ENCODE measurements at regions not wholly inside any gene's neighbourhood (a gene's known extent, or its start where the extent isn't known, plus 50 kb on each side); places are given as distances from the start of the nearest gene placed in this dataset.

GRCh38 chr18:76725445-76725844 is 96.9 kb upstream of the ZNF236 start:
- Histone ChIP-seq H3K4me1 (ENCODE audit: insufficient read depth) (no peaks in the 10 kb centered on the region), H3K4me3 (no peak overlapping the region), H3K9me3 (no peaks in the 10 kb centered on the region), H3K27me3 (no peaks in the 10 kb centered on the region), H3K27ac (no peak overlapping the region), H3K36me3 (no peaks in the 10 kb centered on the region)
- WGBS, 3 donors: 20 to 39% (median 38%) methylated on average over 2 of the region's 2 CpGs
- intact Hi-C loops (cut with DNase I): no loop called here
- TF ChIP-seq EP300 (IDR thresholded peaks at IDR 0.05) (no peak), POLR2A (IDR thresholded peaks at IDR 0.05) (no peak), CTCF (IDR thresholded peaks at IDR 0.05) (no peak)
- no peak for DNase-seq

GRCh38 chr18:76722224-76723061 is 99.9 kb upstream of the ZNF236 start:
- Histone ChIP-seq H3K9me3 (no peaks in the 10 kb centered on the region), H3K4me1 (ENCODE audit: insufficient read depth) (no peaks in the 10 kb centered on the region), H3K27ac (no peak overlapping the region), H3K4me3 (no peak overlapping the region), H3K27me3 (no peaks in the 10 kb centered on the region), H3K36me3 (no peaks in the 10 kb centered on the region)
- no peak for DNase-seq
- TF ChIP-seq EP300 (IDR thresholded peaks at IDR 0.05) (no peak), POLR2A (IDR thresholded peaks at IDR 0.05) (no peak), CTCF (IDR thresholded peaks at IDR 0.05) (no peak)
- 92 to 93% (median 92%) methylated on average over 14 of the region's 14 CpGs for WGBS, 3 donors
- intact Hi-C loops (cut with DNase I): no loop called here

GRCh38 chr18:76721207-76721996 is 101.0 kb upstream of the ZNF236 start:
- Histone ChIP-seq H3K27ac (no peak overlapping the region), H3K36me3 (no peaks in the 10 kb centered on the region), H3K4me1 (ENCODE audit: insufficient read depth) (no peaks in the 10 kb centered on the region), H3K9me3 (no peaks in the 10 kb centered on the region), H3K27me3 (no peaks in the 10 kb centered on the region), H3K4me3 (no peak overlapping the region)
- intact Hi-C loops (cut with DNase I): no loop called here
- no peak for DNase-seq
- WGBS, 3 donors: 87 to 90% (median 89%) methylated on average over 9 of the region's 9 CpGs
- TF ChIP-seq CTCF (IDR thresholded peaks at IDR 0.05): no peak
- TF ChIP-seq EP300 (IDR thresholded peaks at IDR 0.05): no peak
- TF ChIP-seq POLR2A (IDR thresholded peaks at IDR 0.05): no peak

- intact Hi-C loops (cut with DNase I): no loop called here
These were observed 101.7 kb upstream of the ZNF236 start for GRCh38 chr18:76720683-76721082.

More at GRCh38 chr18:76720683-76721082, 101.7 kb upstream of the ZNF236 start:
- Histone ChIP-seq H3K4me3 (no peak overlapping the region), H3K4me1 (ENCODE audit: insufficient read depth) (no peaks in the 10 kb centered on the region), H3K27ac (no peak overlapping the region), H3K9me3 (no peaks in the 10 kb centered on the region), H3K36me3 (no peaks in the 10 kb centered on the region), H3K27me3 (no peaks in the 10 kb centered on the region)
- WGBS, 3 donors: 69 to 73% (median 72%) methylated on average over 5 of the region's 5 CpGs
- no peak for DNase-seq
- TF ChIP-seq POLR2A (IDR thresholded peaks at IDR 0.05) (no peak), EP300 (IDR thresholded peaks at IDR 0.05) (no peak), CTCF (IDR thresholded peaks at IDR 0.05) (no peak)
